ENCODE measurements at regions not wholly inside any gene's neighbourhood (a gene's known extent, or its start where the extent isn't known, plus 50 kb on each side); places are given as distances from the start of the nearest gene placed in this dataset.

DNA sequence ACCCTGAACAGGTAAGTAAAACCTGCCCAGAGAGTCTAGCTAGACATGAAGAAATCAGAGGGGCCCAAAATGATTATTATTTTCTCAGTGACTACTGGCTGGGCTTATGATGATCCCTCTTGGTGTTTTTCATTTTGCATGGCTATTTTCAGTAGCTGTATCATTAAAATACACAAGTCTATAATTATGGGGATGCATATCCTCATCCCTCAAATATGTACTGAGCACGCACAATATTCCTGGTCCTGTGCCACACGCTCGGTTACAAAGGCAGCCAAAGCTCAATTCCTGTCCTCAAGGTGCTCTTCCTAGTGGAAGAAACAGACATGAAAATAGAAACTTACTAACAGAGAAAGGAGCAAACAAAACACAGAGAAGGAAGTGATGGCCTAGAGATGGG is 180.0 kb downstream of the DAD1 start:
- Histone ChIP-seq H3K36me3 (ENCODE audit: insufficient read depth, low read length) (no peaks in the 10 kb centered on the region), H3K4me2 (ENCODE audit: low read depth, low read length, poor library complexity, severe bottlenecking) (no peak overlapping the region), H3K27ac (ENCODE audit: low read length) (no peak overlapping the region), H3K9me2 (replicated peaks; ENCODE audit: insufficient read depth, low read length) (no peaks in the 10 kb centered on the region), H3K9me3 (ENCODE audit: low read length) (no peaks in the 10 kb centered on the region), H4K20me1 (ENCODE audit: insufficient read depth, low read depth, low read length) (no peaks in the 10 kb centered on the region), H3K9ac (ENCODE audit: low read length) (no peak overlapping the region), H3K27me3 (ENCODE audit: low read length) (no peaks in the 10 kb centered on the region), H3K4me3 (ENCODE audit: low read length) (no peak overlapping the region), H3K4me1 (ENCODE audit: low read length) (peaks cover 18% of the 10 kb centered on the region), H2AFZ (ENCODE audit: low read length) (no peak overlapping the region), H3K79me2 (ENCODE audit: low read length) (no peaks in the 10 kb centered on the region)
- no peak for DNase-seq

DNA sequence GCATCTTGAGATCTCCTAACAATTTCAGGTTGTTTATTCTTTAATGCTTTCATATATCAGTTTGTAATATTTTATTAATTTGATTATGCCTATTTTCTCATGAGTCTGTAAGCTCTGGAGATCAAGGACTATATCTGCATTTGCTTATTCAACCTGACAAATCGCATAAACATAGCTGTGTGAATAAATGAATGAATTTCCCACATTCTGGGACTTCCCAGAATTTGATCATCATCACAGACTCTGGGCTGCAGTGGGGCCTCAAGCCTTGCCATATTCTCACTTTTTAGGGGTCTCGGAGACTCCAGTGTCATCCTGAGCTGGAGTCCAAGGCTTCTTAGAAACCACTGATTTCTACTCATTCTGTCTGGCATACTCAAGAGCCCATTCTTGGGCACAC is 180.5 kb downstream of the DAD1 start:
- Histone ChIP-seq H3K9ac (ENCODE audit: low read length) (no peak overlapping the region), H3K27me3 (ENCODE audit: low read length) (no peaks in the 10 kb centered on the region), H3K36me3 (ENCODE audit: insufficient read depth, low read length) (no peaks in the 10 kb centered on the region), H3K4me2 (ENCODE audit: low read depth, low read length, poor library complexity, severe bottlenecking) (no peak overlapping the region), H2AFZ (ENCODE audit: low read length) (no peak overlapping the region), H3K27ac (ENCODE audit: low read length) (no peak overlapping the region), H4K20me1 (ENCODE audit: insufficient read depth, low read depth, low read length) (no peaks in the 10 kb centered on the region), H3K4me3 (ENCODE audit: low read length) (no peak overlapping the region), H3K79me2 (ENCODE audit: low read length) (no peaks in the 10 kb centered on the region), H3K4me1 (ENCODE audit: low read length) (peaks cover 18% of the 10 kb centered on the region), H3K9me3 (ENCODE audit: low read length) (no peaks in the 10 kb centered on the region), H3K9me2 (replicated peaks; ENCODE audit: insufficient read depth, low read length) (no peaks in the 10 kb centered on the region)
- DNase-seq = no peak

DNA sequence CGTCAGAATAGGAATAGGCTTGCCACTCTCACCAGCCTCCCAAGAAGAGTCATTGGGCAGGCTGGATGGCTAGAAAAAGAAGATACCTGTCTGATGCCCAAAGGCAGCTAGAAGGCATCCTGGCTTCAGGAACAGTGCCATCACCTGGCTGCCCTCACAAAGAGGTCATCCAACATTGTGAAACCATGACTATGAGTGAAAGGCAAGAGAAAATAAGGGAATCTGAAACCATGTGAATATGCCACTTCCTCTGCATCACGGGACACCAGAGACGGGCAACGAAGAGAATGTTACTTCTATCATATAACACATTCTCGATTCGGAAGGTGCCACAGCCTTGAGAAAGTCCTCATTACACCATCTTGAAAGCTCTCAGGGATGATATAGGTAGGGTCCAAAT is 182.0 kb downstream of the DAD1 start:
- no peaks in the 10 kb centered on the region for H3K79me2 ChIP-seq (ENCODE audit: low read length)
- H3K4me3 ChIP-seq (ENCODE audit: low read length) = no peak overlapping the region
- no peak overlapping the region for H3K27ac ChIP-seq (ENCODE audit: low read length)
- no peaks in the 10 kb centered on the region for H3K27me3 ChIP-seq (ENCODE audit: low read length)
- H3K9me2 ChIP-seq (replicated peaks; ENCODE audit: insufficient read depth, low read length) = no peaks in the 10 kb centered on the region
- peaks cover 13% of the 10 kb centered on the region for H3K4me1 ChIP-seq (ENCODE audit: low read length)
- H3K9ac ChIP-seq (ENCODE audit: low read length) = no peak overlapping the region
- no peaks in the 10 kb centered on the region for H3K36me3 ChIP-seq (ENCODE audit: insufficient read depth, low read length)
- no peak overlapping the region for H2AFZ ChIP-seq (ENCODE audit: low read length)
- DNase-seq = no peak
- H3K4me2 ChIP-seq (ENCODE audit: low read depth, low read length, poor library complexity, severe bottlenecking) = no peak overlapping the region
- H3K9me3 ChIP-seq (ENCODE audit: low read length) = no peaks in the 10 kb centered on the region
- H4K20me1 ChIP-seq (ENCODE audit: insufficient read depth, low read depth, low read length) = no peaks in the 10 kb centered on the region

DNA sequence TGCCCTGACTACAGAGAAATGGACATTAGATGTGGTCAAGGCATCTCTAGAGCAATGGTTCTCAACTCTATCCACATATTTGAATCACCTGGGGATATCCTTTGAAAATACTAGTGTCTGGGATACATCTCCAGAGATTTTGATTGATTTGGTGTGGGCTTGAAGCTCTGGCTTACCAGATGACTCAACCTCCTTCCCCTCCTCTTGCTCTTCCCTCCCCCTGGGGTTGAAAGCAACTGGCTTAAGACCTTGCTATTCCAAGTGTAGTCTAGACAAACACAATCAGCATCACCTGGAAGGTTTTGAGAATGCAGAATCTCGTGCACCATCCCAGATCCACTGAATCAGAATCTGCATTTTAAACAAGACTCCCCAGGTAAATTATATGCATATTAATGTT is 183.8 kb downstream of the DAD1 start:
- Histone ChIP-seq H4K20me1 (ENCODE audit: insufficient read depth, low read depth, low read length) (no peaks in the 10 kb centered on the region), H3K9me2 (replicated peaks; ENCODE audit: insufficient read depth, low read length) (no peaks in the 10 kb centered on the region), H3K4me1 (ENCODE audit: low read length) (peaks cover 18% of the 10 kb centered on the region), H3K4me2 (ENCODE audit: low read depth, low read length, poor library complexity, severe bottlenecking) (no peak overlapping the region), H3K27me3 (ENCODE audit: low read length) (no peaks in the 10 kb centered on the region), H3K36me3 (ENCODE audit: insufficient read depth, low read length) (no peaks in the 10 kb centered on the region), H3K79me2 (ENCODE audit: low read length) (no peaks in the 10 kb centered on the region), H3K9ac (ENCODE audit: low read length) (no peak overlapping the region), H3K4me3 (ENCODE audit: low read length) (no peak overlapping the region), H2AFZ (ENCODE audit: low read length) (no peak overlapping the region), H3K27ac (ENCODE audit: low read length) (no peak overlapping the region), H3K9me3 (ENCODE audit: low read length) (no peaks in the 10 kb centered on the region)
- no peak for DNase-seq

DNA sequence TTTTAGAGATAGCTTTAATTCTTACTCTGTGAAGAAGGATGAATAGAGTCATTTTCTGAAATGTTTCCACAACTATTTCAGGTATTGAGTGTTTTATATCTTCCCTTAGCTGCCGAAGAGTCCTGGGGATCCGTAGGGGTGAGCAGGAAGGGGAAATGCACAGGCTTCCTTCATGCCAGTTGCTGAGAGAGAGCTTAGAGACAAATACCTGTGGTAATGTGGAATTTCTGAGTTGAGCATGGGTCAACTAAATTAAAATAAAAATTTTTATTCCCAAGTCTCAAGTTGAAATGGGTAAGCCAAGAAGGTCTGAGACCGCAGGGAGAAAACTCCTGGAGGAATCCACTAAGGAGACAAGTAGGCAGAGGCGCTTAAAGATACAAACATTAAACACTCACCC is 185.7 kb downstream of the DAD1 start:
- Histone ChIP-seq H3K9ac (ENCODE audit: low read length) (no peak overlapping the region), H3K27ac (ENCODE audit: low read length) (no peak overlapping the region), H2AFZ (ENCODE audit: low read length) (no peak overlapping the region), H3K27me3 (ENCODE audit: low read length) (no peaks in the 10 kb centered on the region), H3K9me2 (replicated peaks; ENCODE audit: insufficient read depth, low read length) (no peaks in the 10 kb centered on the region), H3K4me3 (ENCODE audit: low read length) (no peak overlapping the region), H3K36me3 (ENCODE audit: insufficient read depth, low read length) (no peaks in the 10 kb centered on the region), H4K20me1 (ENCODE audit: insufficient read depth, low read depth, low read length) (no peaks in the 10 kb centered on the region), H3K9me3 (ENCODE audit: low read length) (no peaks in the 10 kb centered on the region), H3K4me2 (ENCODE audit: low read depth, low read length, poor library complexity, severe bottlenecking) (no peak overlapping the region), H3K4me1 (ENCODE audit: low read length) (peaks cover 23% of the 10 kb centered on the region), H3K79me2 (ENCODE audit: low read length) (no peaks in the 10 kb centered on the region)
- DNase-seq = no peak

DNA sequence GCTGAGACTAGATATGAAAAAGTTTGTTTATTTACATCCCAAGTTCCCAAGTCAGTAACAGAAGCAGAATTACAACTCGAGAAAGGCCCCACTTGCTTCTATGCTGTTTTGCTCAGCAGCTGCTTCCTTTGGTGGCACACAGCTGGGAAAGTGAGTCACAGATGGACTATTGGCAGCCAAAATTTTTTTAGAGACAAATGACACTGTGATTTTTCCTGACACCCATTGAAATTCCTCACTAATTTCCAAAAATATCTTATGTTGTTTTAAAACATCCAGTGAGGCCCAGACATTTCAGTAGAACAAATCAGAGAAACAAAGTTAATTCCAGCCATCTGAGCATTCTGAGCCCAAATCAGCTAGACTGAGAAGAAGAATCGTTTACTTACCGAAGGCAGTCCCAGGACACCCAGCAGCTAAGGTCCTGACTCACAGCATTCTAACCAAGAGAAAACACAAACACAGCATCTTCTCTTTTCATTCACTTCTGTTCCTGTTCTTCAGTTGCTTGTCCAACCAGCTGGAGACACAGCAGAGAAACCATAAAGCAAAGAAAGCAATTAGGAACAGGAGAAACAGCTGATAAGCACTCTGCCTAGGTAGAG is 188.3 kb downstream of the DAD1 start:
- no peaks in the 10 kb centered on the region for H3K9me2 ChIP-seq (replicated peaks; ENCODE audit: insufficient read depth, low read length)

DNA sequence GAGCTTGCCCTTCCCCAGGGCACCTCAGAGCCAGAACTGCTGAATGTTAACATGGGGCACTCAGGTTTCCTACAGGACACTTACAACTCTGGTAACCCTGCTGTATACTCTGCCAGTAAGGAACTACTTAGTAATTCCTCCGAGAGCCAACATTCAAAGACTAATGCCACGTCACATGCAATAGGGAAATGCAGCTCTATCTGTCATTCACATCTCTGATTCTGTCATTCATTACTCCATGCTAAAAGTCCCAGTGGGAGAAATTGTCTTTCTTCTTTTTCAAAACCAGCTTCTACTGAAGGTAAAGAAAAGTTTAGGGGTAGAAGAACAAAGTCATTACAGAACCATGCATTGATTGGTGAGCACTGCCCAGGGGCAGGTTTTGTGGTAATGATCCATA is 189.2 kb downstream of the DAD1 start:
- Histone ChIP-seq H3K4me3 (ENCODE audit: low read length) (no peak overlapping the region), H3K9me2 (replicated peaks; ENCODE audit: insufficient read depth, low read length) (no peaks in the 10 kb centered on the region), H3K9me3 (ENCODE audit: low read length) (no peaks in the 10 kb centered on the region), H3K9ac (ENCODE audit: low read length) (no peak overlapping the region), H3K4me2 (ENCODE audit: low read depth, low read length, poor library complexity, severe bottlenecking) (no peak overlapping the region), H4K20me1 (ENCODE audit: insufficient read depth, low read depth, low read length) (no peaks in the 10 kb centered on the region), H3K27ac (ENCODE audit: low read length) (no peak overlapping the region), H3K36me3 (ENCODE audit: insufficient read depth, low read length) (no peaks in the 10 kb centered on the region), H3K79me2 (ENCODE audit: low read length) (no peaks in the 10 kb centered on the region), H2AFZ (ENCODE audit: low read length) (no peak overlapping the region), H3K27me3 (ENCODE audit: low read length) (no peaks in the 10 kb centered on the region), H3K4me1 (ENCODE audit: low read length) (peaks cover 31% of the 10 kb centered on the region)
- DNase-seq = no peak

More for the DNA sequence above, 188.3 kb downstream of the DAD1 start:
- H3K9ac ChIP-seq (ENCODE audit: low read length) = no peak overlapping the region
- H3K9me3 ChIP-seq (ENCODE audit: low read length) = no peaks in the 10 kb centered on the region
- H3K27ac ChIP-seq (ENCODE audit: low read length) = no peak overlapping the region
- no peak overlapping the region for H2AFZ ChIP-seq (ENCODE audit: low read length)
- no peak for DNase-seq
- no peaks in the 10 kb centered on the region for H3K36me3 ChIP-seq (ENCODE audit: insufficient read depth, low read length)
- H4K20me1 ChIP-seq (ENCODE audit: insufficient read depth, low read depth, low read length) = no peaks in the 10 kb centered on the region
- H3K4me1 ChIP-seq (ENCODE audit: low read length) = peaks cover 31% of the 10 kb centered on the region
- no peaks in the 10 kb centered on the region for H3K27me3 ChIP-seq (ENCODE audit: low read length)
- H3K79me2 ChIP-seq (ENCODE audit: low read length) = no peaks in the 10 kb centered on the region
- no peak overlapping the region for H3K4me3 ChIP-seq (ENCODE audit: low read length)
- H3K4me2 ChIP-seq (ENCODE audit: low read depth, low read length, poor library complexity, severe bottlenecking) = no peak overlapping the region

DNA sequence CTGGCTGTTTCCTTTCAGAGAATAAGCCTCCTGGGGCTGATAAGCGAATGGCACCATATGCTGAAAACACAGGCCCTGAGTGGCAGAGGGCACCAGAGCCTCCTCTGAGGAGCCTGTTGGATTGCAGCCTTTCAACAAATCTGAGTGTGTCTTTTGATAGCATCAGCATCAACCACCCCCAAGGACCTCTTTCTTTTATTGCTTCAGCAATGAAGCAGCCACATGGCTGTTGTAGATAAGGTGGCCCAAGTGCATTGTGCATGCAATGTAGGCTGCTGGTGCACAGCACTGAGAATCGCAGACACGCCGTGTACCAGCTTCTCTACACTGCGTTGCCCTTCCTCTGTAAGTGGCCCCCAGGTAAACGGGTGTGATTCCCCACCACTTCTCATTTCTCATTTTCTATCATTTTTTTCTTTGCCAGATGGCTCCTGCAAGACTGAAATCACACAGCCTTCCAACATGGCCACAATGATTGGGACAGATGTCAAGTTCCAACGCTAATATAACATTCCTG is 191.7 kb downstream of the DAD1 start:
- Histone ChIP-seq H3K27ac (ENCODE audit: low read length) (no peak overlapping the region), H3K9me2 (replicated peaks; ENCODE audit: insufficient read depth, low read length) (no peaks in the 10 kb centered on the region), H4K20me1 (ENCODE audit: insufficient read depth, low read depth, low read length) (no peaks in the 10 kb centered on the region), H3K4me3 (ENCODE audit: low read length) (no peak overlapping the region), H3K79me2 (ENCODE audit: low read length) (no peaks in the 10 kb centered on the region), H3K9me3 (ENCODE audit: low read length) (no peaks in the 10 kb centered on the region), H3K4me1 (ENCODE audit: low read length) (peaks cover 50% of the 10 kb centered on the region), H3K27me3 (ENCODE audit: low read length) (no peaks in the 10 kb centered on the region), H3K36me3 (ENCODE audit: insufficient read depth, low read length) (no peaks in the 10 kb centered on the region), H3K9ac (ENCODE audit: low read length) (no peak overlapping the region), H3K4me2 (ENCODE audit: low read depth, low read length, poor library complexity, severe bottlenecking) (no peak overlapping the region), H2AFZ (ENCODE audit: low read length) (no peak overlapping the region)
- peak; percentile 60 for DNase-seq

All from Karpas-422 (cell line).